ENCODE measurements at regions not wholly inside any gene's neighbourhood (a gene's known extent, or its start where the extent isn't known, plus 50 kb on each side); places are given as distances from the start of the nearest gene placed in this dataset.

GRCh38 chr12:3361146-3361545 lies 129.9 kb upstream of the PRMT8 start:
- 90% methylated on average over 6 of the region's 6 CpGs for WGBS (ENCODE audit: low lambda C conversion rate, missing lambda C conversion rate)

GRCh38 chr12:3362737-3363136 lies 128.3 kb upstream of the PRMT8 start:
- H2AFZ ChIP-seq: no peak overlapping the region
- no peaks in the 10 kb centered on the region for H4K20me1 ChIP-seq (ENCODE audit: insufficient read depth, poor library complexity, severe bottlenecking)
- DNase-seq (ENCODE audit: low spot score): no peak
- TF ChIP-seq EZH2 (IDR thresholded peaks at IDR 0.05; ENCODE audit: borderline replicate concordance) (no peak), EZH2phosphoT487 (IDR thresholded peaks at IDR 0.05; ENCODE audit: low read depth, severe bottlenecking, unreplicated experiment) (no peak), CTCF (IDR thresholded peaks at IDR 0.05; ENCODE audit: poor library complexity) (no peak)
- no peaks in the 10 kb centered on the region for H3K79me2 ChIP-seq
- 78% methylated on average over 6 of the region's 6 CpGs for WGBS (ENCODE audit: low lambda C conversion rate, missing lambda C conversion rate)
- no peak overlapping the region for H3K4me2 ChIP-seq
- H3K27ac ChIP-seq: no peak overlapping the region
- no peaks in the 10 kb centered on the region for H3K9me2 ChIP-seq (replicated peaks; ENCODE audit: insufficient read depth)
- H3K4me3 ChIP-seq: no peak overlapping the region
- no peaks in the 10 kb centered on the region for H3K36me3 ChIP-seq (replicated peaks; ENCODE audit: insufficient read depth, low read depth)
- H3K9me3 ChIP-seq (ENCODE audit: low read depth): no peaks in the 10 kb centered on the region
- peaks cover 60% of the 10 kb centered on the region for H3K27me3 ChIP-seq
- H3K4me1 ChIP-seq (ENCODE audit: insufficient read depth): peaks cover 2% of the 10 kb centered on the region

More at GRCh38 chr12:3361146-3361545, 129.9 kb upstream of the PRMT8 start:
- H3K4me2 ChIP-seq: no peak overlapping the region
- H2AFZ ChIP-seq: no peak overlapping the region
- H3K4me1 ChIP-seq (ENCODE audit: insufficient read depth): peaks cover 2% of the 10 kb centered on the region
- no peaks in the 10 kb centered on the region for H3K9me3 ChIP-seq (ENCODE audit: low read depth)
- no peak for TF ChIP-seq CTCF (IDR thresholded peaks at IDR 0.05; ENCODE audit: poor library complexity)
- no peak for TF ChIP-seq EZH2 (IDR thresholded peaks at IDR 0.05; ENCODE audit: borderline replicate concordance)
- no peak for TF ChIP-seq EZH2phosphoT487 (IDR thresholded peaks at IDR 0.05; ENCODE audit: low read depth, severe bottlenecking, unreplicated experiment)
- no peaks in the 10 kb centered on the region for H3K79me2 ChIP-seq
- DNase-seq (ENCODE audit: low spot score): no peak
- H3K4me3 ChIP-seq: no peak overlapping the region
- H4K20me1 ChIP-seq (ENCODE audit: insufficient read depth, poor library complexity, severe bottlenecking): no peaks in the 10 kb centered on the region
- H3K9me2 ChIP-seq (replicated peaks; ENCODE audit: insufficient read depth): no peaks in the 10 kb centered on the region
- H3K27me3 ChIP-seq: peaks cover 45% of the 10 kb centered on the region
- no peak overlapping the region for H3K27ac ChIP-seq
- H3K36me3 ChIP-seq (replicated peaks; ENCODE audit: insufficient read depth, low read depth): no peaks in the 10 kb centered on the region

GRCh38 chr12:3363608-3364007 lies 127.4 kb upstream of the PRMT8 start:
- peaks cover 61% of the 10 kb centered on the region for H3K27me3 ChIP-seq
- H3K79me2 ChIP-seq: no peaks in the 10 kb centered on the region
- no peaks in the 10 kb centered on the region for H3K9me2 ChIP-seq (replicated peaks; ENCODE audit: insufficient read depth)
- 94% methylated on average over 9 of the region's 9 CpGs for WGBS (ENCODE audit: low lambda C conversion rate, missing lambda C conversion rate)
- no peak for DNase-seq (ENCODE audit: low spot score)
- H2AFZ ChIP-seq: no peak overlapping the region
- no peaks in the 10 kb centered on the region for H3K9me3 ChIP-seq (ENCODE audit: low read depth)
- H3K4me3 ChIP-seq: no peak overlapping the region
- H3K27ac ChIP-seq: no peak overlapping the region
- peaks cover 2% of the 10 kb centered on the region for H3K4me1 ChIP-seq (ENCODE audit: insufficient read depth)
- H3K36me3 ChIP-seq (replicated peaks; ENCODE audit: insufficient read depth, low read depth): no peaks in the 10 kb centered on the region
- no peak overlapping the region for H3K4me2 ChIP-seq
- TF ChIP-seq CTCF (IDR thresholded peaks at IDR 0.05; ENCODE audit: poor library complexity) (no peak), EZH2 (IDR thresholded peaks at IDR 0.05; ENCODE audit: borderline replicate concordance) (no peak), EZH2phosphoT487 (IDR thresholded peaks at IDR 0.05; ENCODE audit: low read depth, severe bottlenecking, unreplicated experiment) (no peak)
- H4K20me1 ChIP-seq (ENCODE audit: insufficient read depth, poor library complexity, severe bottlenecking): no peaks in the 10 kb centered on the region

GRCh38 chr12:3364226-3364625 lies 126.8 kb upstream of the PRMT8 start:
- H4K20me1 ChIP-seq (ENCODE audit: insufficient read depth, poor library complexity, severe bottlenecking): no peaks in the 10 kb centered on the region
- no peaks in the 10 kb centered on the region for H3K9me2 ChIP-seq (replicated peaks; ENCODE audit: insufficient read depth)
- TF ChIP-seq CTCF (IDR thresholded peaks at IDR 0.05; ENCODE audit: poor library complexity) (no peak), EZH2 (IDR thresholded peaks at IDR 0.05; ENCODE audit: borderline replicate concordance) (no peak), EZH2phosphoT487 (IDR thresholded peaks at IDR 0.05; ENCODE audit: low read depth, severe bottlenecking, unreplicated experiment) (no peak)
- no peak overlapping the region for H2AFZ ChIP-seq
- peaks cover 65% of the 10 kb centered on the region for H3K27me3 ChIP-seq
- no peak overlapping the region for H3K27ac ChIP-seq
- no peak for DNase-seq (ENCODE audit: low spot score)
- WGBS (ENCODE audit: low lambda C conversion rate, missing lambda C conversion rate): 87% methylated on average over 5 of the region's 5 CpGs
- H3K4me1 ChIP-seq (ENCODE audit: insufficient read depth): peaks cover 2% of the 10 kb centered on the region
- no peak overlapping the region for H3K4me3 ChIP-seq
- H3K36me3 ChIP-seq (replicated peaks; ENCODE audit: insufficient read depth, low read depth): no peaks in the 10 kb centered on the region
- no peak overlapping the region for H3K4me2 ChIP-seq
- no peaks in the 10 kb centered on the region for H3K79me2 ChIP-seq
- H3K9me3 ChIP-seq (ENCODE audit: low read depth): no peaks in the 10 kb centered on the region

Measured in hepatocyte (in vitro differentiated cells).